LNCAP (cell line): ENCODE measurements at regions not wholly inside any gene's neighbourhood (a gene's known extent, or its start where the extent isn't known, plus 50 kb on each side); places are given as distances from the start of the nearest gene placed in this dataset.

Source experiments
- TF ChIP-seq, protein P1 (sequence below): fragments of 450-650 bp; IDR thresholded peaks from 2 replicates; pipeline ENCODE4 v1.5.1; 2017; ENCODE audit warnings: mild to moderate bottlenecking

- TF ChIP-seq, protein P1, sequence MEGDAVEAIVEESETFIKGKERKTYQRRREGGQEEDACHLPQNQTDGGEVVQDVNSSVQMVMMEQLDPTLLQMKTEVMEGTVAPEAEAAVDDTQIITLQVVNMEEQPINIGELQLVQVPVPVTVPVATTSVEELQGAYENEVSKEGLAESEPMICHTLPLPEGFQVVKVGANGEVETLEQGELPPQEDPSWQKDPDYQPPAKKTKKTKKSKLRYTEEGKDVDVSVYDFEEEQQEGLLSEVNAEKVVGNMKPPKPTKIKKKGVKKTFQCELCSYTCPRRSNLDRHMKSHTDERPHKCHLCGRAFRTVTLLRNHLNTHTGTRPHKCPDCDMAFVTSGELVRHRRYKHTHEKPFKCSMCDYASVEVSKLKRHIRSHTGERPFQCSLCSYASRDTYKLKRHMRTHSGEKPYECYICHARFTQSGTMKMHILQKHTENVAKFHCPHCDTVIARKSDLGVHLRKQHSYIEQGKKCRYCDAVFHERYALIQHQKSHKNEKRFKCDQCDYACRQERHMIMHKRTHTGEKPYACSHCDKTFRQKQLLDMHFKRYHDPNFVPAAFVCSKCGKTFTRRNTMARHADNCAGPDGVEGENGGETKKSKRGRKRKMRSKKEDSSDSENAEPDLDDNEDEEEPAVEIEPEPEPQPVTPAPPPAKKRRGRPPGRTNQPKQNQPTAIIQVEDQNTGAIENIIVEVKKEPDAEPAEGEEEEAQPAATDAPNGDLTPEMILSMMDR = no peak
Observed at GRCh38 chrX:124228849-124229248, 103.6 kb upstream of the TEX13D start.

DNA sequence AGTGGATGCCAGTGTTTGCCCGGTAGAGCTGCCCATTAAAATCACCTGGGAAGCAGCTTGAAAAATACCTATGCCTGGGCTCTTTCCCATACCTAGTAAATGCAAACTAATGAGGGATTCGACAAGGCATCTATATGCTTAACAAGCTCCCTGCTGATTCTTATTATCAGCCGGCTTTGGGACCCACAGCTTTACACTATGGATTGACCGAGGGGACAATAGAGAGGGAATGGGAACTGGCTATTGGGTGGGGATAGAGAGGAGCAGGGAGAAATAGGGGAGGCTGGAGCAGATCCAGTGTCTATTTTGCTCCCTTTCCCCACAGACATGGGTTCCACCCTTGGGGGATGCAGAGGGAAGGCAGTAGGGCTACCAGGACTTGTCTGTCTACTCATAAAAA, 103.1 kb upstream of the TEX13D start:
- TF ChIP-seq, protein P1 = no peak

- TF ChIP-seq, protein P1 = no peak
Observed at GRCh38 chrX:124230655-124231450, 101.6 kb upstream of the TEX13D start.

DNA sequence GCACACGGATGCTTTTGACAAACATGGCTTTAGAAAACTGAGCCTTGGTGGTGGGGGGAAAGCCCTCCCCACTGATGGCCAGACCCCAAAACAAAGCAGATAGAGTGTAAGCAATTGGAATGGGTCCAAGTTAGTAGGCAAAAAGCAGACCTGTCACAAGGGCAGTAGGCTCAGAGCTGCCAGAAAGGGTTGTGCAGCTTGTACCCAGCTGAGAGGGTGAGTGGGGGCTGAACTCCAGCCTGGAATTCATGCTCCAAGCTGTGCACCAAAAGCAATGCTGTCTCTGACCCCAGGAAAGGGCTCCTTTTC, 101.1 kb upstream of the TEX13D start:
- TF ChIP-seq, protein P1 = no peak

DNA sequence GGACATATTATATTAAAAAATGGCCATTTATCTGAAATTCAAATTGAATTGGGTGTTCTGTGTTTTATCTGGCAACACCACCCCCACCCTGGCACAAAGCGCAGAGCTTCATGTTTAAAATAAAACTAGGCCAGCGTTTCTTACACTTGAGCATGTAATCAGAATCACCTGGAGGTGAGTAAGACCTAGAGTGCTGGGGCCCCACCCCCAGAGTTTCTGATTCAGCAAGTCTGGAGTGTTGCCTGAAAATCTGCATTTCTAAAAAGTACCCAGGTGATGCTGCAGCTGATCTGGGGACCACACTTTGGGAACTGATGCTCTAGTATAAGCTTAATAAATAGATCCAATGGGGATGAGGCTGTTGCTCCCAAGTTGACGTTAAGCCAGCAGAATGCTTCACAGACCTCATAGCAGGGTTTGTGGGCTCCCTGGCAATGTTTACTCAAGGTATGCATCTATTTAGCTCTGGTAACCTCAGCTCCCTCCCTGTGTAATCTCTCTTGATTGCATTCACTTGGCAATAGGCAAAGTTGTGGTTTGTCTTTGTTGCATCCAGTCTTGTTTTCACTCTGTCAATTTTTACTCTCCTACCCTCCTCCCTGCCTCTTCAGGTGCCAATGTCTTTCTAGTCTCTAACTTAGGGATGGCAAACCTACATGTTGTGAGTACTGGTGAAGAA, 99.8 kb upstream of the TEX13D start:
- TF ChIP-seq, protein P1 = no peak

- TF ChIP-seq, protein P1 = no peak
Observed at GRCh38 chrX:124234348-124234747, 98.1 kb upstream of the TEX13D start.

- TF ChIP-seq, protein P1 = no peak
Observed at GRCh38 chrX:124238268-124238667, 94.2 kb upstream of the TEX13D start.
